PFSK-1 (cell line): ENCODE measurements at regions not wholly inside any gene's neighbourhood (a gene's known extent, or its start where the extent isn't known, plus 50 kb on each side); places are given as distances from the start of the nearest gene placed in this dataset.

Experiments used
- POLR2AphosphoS5 ChIP-seq: IDR thresholded peaks from 2 replicates; pipeline ENCODE4 v1.6.1; 2012; ENCODE audit warnings: low read depth, mild to moderate bottlenecking, control low read depth, low read length, moderate library complexity
- TF ChIP-seq, protein P1 (sequence below), 2 experiments: IDR thresholded peaks; 2 replicates each; pipeline versions ENCODE4 v1.6.1 to v1.8.0; 2011 to 2012; ENCODE audit warnings: low read depth in 2 of 2, low read length in 2 of 2, control low read depth in 1 of 2, inconsistent platforms in 1 of 2, mild to moderate bottlenecking in 1 of 2, moderate library complexity in 1 of 2; ENCODE audit not compliant: insufficient read depth in 1 of 2

DNA sequence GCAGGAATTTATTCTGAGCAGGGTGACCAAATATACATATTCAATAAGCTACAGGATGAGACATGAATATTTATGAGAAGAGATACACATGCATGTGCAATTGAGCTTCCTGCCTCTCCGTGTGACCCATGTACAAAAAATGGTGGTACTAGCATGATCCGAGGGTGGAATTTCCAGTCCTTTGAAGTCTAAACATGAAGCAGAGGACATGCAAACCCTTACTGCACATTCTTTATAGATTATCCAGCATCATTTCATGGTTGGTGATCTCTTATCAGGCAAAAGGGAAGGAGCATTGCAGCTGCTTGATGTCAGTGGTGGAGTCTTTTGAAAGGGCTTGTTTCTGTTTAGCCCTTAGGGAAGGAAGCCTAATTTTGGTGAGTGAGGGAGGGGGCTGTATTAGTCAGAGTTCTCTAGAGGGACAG, 448.6 kb downstream of the SETD4 start:
- TF ChIP-seq POLR2AphosphoS5: no peak
- TF ChIP-seq, protein P1, sequence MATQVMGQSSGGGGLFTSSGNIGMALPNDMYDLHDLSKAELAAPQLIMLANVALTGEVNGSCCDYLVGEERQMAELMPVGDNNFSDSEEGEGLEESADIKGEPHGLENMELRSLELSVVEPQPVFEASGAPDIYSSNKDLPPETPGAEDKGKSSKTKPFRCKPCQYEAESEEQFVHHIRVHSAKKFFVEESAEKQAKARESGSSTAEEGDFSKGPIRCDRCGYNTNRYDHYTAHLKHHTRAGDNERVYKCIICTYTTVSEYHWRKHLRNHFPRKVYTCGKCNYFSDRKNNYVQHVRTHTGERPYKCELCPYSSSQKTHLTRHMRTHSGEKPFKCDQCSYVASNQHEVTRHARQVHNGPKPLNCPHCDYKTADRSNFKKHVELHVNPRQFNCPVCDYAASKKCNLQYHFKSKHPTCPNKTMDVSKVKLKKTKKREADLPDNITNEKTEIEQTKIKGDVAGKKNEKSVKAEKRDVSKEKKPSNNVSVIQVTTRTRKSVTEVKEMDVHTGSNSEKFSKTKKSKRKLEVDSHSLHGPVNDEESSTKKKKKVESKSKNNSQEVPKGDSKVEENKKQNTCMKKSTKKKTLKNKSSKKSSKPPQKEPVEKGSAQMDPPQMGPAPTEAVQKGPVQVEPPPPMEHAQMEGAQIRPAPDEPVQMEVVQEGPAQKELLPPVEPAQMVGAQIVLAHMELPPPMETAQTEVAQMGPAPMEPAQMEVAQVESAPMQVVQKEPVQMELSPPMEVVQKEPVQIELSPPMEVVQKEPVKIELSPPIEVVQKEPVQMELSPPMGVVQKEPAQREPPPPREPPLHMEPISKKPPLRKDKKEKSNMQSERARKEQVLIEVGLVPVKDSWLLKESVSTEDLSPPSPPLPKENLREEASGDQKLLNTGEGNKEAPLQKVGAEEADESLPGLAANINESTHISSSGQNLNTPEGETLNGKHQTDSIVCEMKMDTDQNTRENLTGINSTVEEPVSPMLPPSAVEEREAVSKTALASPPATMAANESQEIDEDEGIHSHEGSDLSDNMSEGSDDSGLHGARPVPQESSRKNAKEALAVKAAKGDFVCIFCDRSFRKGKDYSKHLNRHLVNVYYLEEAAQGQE (IDR thresholded peaks at IDR 0.05; ENCODE audit: insufficient read depth in 1 of 2, low read depth in 2 of 2, low read length in 2 of 2): no peak
